GM19023 (cell line): ENCODE measurements at regions not wholly inside any gene's neighbourhood (a gene's known extent, or its start where the extent isn't known, plus 50 kb on each side); places are given as distances from the start of the nearest gene placed in this dataset.

Experiments
- ATAC-seq: cut with Tn5 transposase; IDR thresholded peaks from one replicate; pipeline ENCODE4 v1.9.1; 2021; ENCODE audit warnings: mild to moderate bottlenecking, moderate library complexity; ENCODE audit not compliant: unreplicated experiment

DNA sequence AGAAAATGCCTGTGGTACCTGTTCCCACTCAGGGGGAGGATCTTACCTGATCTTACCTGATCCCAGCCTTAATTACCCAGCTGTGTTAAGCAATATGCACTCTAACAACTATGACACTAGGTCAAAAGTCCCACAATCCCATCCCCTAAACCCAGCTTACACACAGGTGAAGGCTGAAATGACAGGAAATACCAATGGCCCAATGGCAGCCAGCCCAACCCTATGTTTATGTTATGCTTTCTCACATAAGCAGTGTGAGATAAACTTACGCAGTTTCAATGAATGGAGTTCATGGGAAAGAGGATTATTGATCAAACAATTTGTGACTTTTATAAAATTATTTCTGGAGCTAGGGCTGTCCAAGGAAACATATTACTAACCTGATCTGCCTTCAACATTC, 91.9 kb downstream of the GPAM start:
- no peak for ATAC-seq

GRCh38 chr10:112092519-112092918, 91.0 kb downstream of the GPAM start:
- no peak for ATAC-seq

GRCh38 chr10:112094984-112095383, 88.6 kb downstream of the GPAM start:
- ATAC-seq = no peak

GRCh38 chr10:112095731-112096130, 87.8 kb downstream of the GPAM start:
- no peak for ATAC-seq

GRCh38 chr10:112098682-112099081, 84.9 kb downstream of the GPAM start:
- ATAC-seq = no peak
